ENCODE measurements at regions not wholly inside any gene's neighbourhood (a gene's known extent, or its start where the extent isn't known, plus 50 kb on each side); places are given as distances from the start of the nearest gene placed in this dataset.

GRCh38 chr17:52235516-52235915, 77.0 kb upstream of the CA10 start:
- Histone ChIP-seq H3K4me3 (ENCODE audit: low read length) (no peak overlapping the region), H3K4me2 (ENCODE audit: low read length) (no peak overlapping the region), H3K27me3 (ENCODE audit: control insufficient read depth, insufficient read depth, low read length) (no peaks in the 10 kb centered on the region), H3K9me3 (replicated peaks; ENCODE audit: low read length) (peaks cover 3% of the 10 kb centered on the region), H3K9ac (ENCODE audit: low read depth, low read length) (no peak overlapping the region), H3K4me1 (ENCODE audit: control insufficient read depth, insufficient read depth, low read length) (no peaks in the 10 kb centered on the region), H3K36me3 (ENCODE audit: insufficient read depth, low read length) (no peaks in the 10 kb centered on the region)

- Histone ChIP-seq H3K4me3 (ENCODE audit: low read length) (no peak overlapping the region), H3K36me3 (ENCODE audit: insufficient read depth, low read length) (no peaks in the 10 kb centered on the region), H3K4me2 (ENCODE audit: low read length) (no peak overlapping the region), H3K4me1 (ENCODE audit: control insufficient read depth, insufficient read depth, low read length) (no peaks in the 10 kb centered on the region), H3K27me3 (ENCODE audit: control insufficient read depth, insufficient read depth, low read length) (no peaks in the 10 kb centered on the region), H3K9me3 (replicated peaks; ENCODE audit: low read length) (peaks cover 3% of the 10 kb centered on the region), H3K9ac (ENCODE audit: low read depth, low read length) (no peak overlapping the region)
These were observed 75.1 kb upstream of the CA10 start for GRCh38 chr17:52233632-52234031.

GRCh38 chr17:52233176-52233575, 74.7 kb upstream of the CA10 start:
- Histone ChIP-seq H3K4me2 (ENCODE audit: low read length) (no peak overlapping the region), H3K9ac (ENCODE audit: low read depth, low read length) (no peak overlapping the region), H3K4me3 (ENCODE audit: low read length) (no peak overlapping the region), H3K9me3 (replicated peaks; ENCODE audit: low read length) (peaks cover 3% of the 10 kb centered on the region), H3K4me1 (ENCODE audit: control insufficient read depth, insufficient read depth, low read length) (no peaks in the 10 kb centered on the region), H3K27me3 (ENCODE audit: control insufficient read depth, insufficient read depth, low read length) (no peaks in the 10 kb centered on the region), H3K36me3 (ENCODE audit: insufficient read depth, low read length) (no peaks in the 10 kb centered on the region)

- no peaks in the 10 kb centered on the region for H3K36me3 ChIP-seq (ENCODE audit: insufficient read depth, low read length)
- no peaks in the 10 kb centered on the region for H3K9me3 ChIP-seq (replicated peaks; ENCODE audit: low read length)
- H3K4me2 ChIP-seq (ENCODE audit: low read length) = no peak overlapping the region
- no peak overlapping the region for H3K4me3 ChIP-seq (ENCODE audit: low read length)
- no peaks in the 10 kb centered on the region for H3K27me3 ChIP-seq (ENCODE audit: control insufficient read depth, insufficient read depth, low read length)
- H3K9ac ChIP-seq (ENCODE audit: low read depth, low read length) = no peak overlapping the region
- H3K4me1 ChIP-seq (ENCODE audit: control insufficient read depth, insufficient read depth, low read length) = no peaks in the 10 kb centered on the region
These were observed 70.3 kb upstream of the CA10 start for GRCh38 chr17:52228823-52229222.

- Histone ChIP-seq H3K9me3 (replicated peaks; ENCODE audit: low read length) (no peaks in the 10 kb centered on the region), H3K4me2 (ENCODE audit: low read length) (no peak overlapping the region), H3K4me1 (ENCODE audit: control insufficient read depth, insufficient read depth, low read length) (no peaks in the 10 kb centered on the region), H3K36me3 (ENCODE audit: insufficient read depth, low read length) (no peaks in the 10 kb centered on the region), H3K9ac (ENCODE audit: low read depth, low read length) (no peak overlapping the region), H3K4me3 (ENCODE audit: low read length) (no peak overlapping the region), H3K27me3 (ENCODE audit: control insufficient read depth, insufficient read depth, low read length) (no peaks in the 10 kb centered on the region)
These were observed 69.4 kb upstream of the CA10 start for GRCh38 chr17:52227926-52228325.

GRCh38 chr17:52213451-52213850, 54.9 kb upstream of the CA10 start:
- Histone ChIP-seq H3K9me3 (replicated peaks; ENCODE audit: low read length) (peaks cover 5% of the 10 kb centered on the region), H3K9ac (ENCODE audit: low read depth, low read length) (no peak overlapping the region), H3K4me1 (ENCODE audit: control insufficient read depth, insufficient read depth, low read length) (no peaks in the 10 kb centered on the region), H3K4me3 (ENCODE audit: low read length) (no peak overlapping the region), H3K4me2 (ENCODE audit: low read length) (no peak overlapping the region), H3K36me3 (ENCODE audit: insufficient read depth, low read length) (no peaks in the 10 kb centered on the region), H3K27me3 (ENCODE audit: control insufficient read depth, insufficient read depth, low read length) (no peaks in the 10 kb centered on the region)

GRCh38 chr17:52212851-52213250, 54.3 kb upstream of the CA10 start:
- no peaks in the 10 kb centered on the region for H3K4me1 ChIP-seq (ENCODE audit: control insufficient read depth, insufficient read depth, low read length)

GRCh38 chr17:52209507-52209906, 51.0 kb upstream of the CA10 start:
- H3K9me3 ChIP-seq (replicated peaks; ENCODE audit: low read length) = no peaks in the 10 kb centered on the region
- H3K27me3 ChIP-seq (ENCODE audit: control insufficient read depth, insufficient read depth, low read length) = no peaks in the 10 kb centered on the region
- no peak overlapping the region for H3K9ac ChIP-seq (ENCODE audit: low read depth, low read length)
- H3K4me3 ChIP-seq (ENCODE audit: low read length) = no peak overlapping the region
- H3K36me3 ChIP-seq (ENCODE audit: insufficient read depth, low read length) = no peaks in the 10 kb centered on the region
- no peaks in the 10 kb centered on the region for H3K4me1 ChIP-seq (ENCODE audit: control insufficient read depth, insufficient read depth, low read length)
- no peak overlapping the region for H3K4me2 ChIP-seq (ENCODE audit: low read length)

More at GRCh38 chr17:52212851-52213250, 54.3 kb upstream of the CA10 start:
- no peaks in the 10 kb centered on the region for H3K27me3 ChIP-seq (ENCODE audit: control insufficient read depth, insufficient read depth, low read length)
- H3K36me3 ChIP-seq (ENCODE audit: insufficient read depth, low read length) = no peaks in the 10 kb centered on the region
- no peak overlapping the region for H3K4me2 ChIP-seq (ENCODE audit: low read length)
- H3K9me3 ChIP-seq (replicated peaks; ENCODE audit: low read length) = peaks cover 5% of the 10 kb centered on the region
- no peak overlapping the region for H3K4me3 ChIP-seq (ENCODE audit: low read length)
- no peak overlapping the region for H3K9ac ChIP-seq (ENCODE audit: low read depth, low read length)

All from skeletal muscle satellite cell (primary cell).